Kidney epithelial cell (primary cell): ENCODE measurements at regions not wholly inside any gene's neighbourhood (a gene's known extent, or its start where the extent isn't known, plus 50 kb on each side); places are given as distances from the start of the nearest gene placed in this dataset.

Experiments used
- DNase-seq: peaks from one replicate; pipeline ENCODE4 v3.0.0-alpha.2; 2010; ENCODE audit warnings: low read depth
- H3K27me3 ChIP-seq: 2 replicates; pipeline ENCODE4 v1.6.0; 2011; ENCODE audit warnings: low read length; ENCODE audit not compliant: control insufficient read depth, insufficient read depth
- H3K36me3 ChIP-seq: 2 replicates; pipeline ENCODE4 v1.5.1; 2011; ENCODE audit warnings: low read length; ENCODE audit not compliant: control insufficient read depth, insufficient read depth
- H3K4me3 ChIP-seq: 2 replicates; pipeline ENCODE4 v1.5.1; 2011; ENCODE audit warnings: low read depth, mild to moderate bottlenecking, control low read depth, low read length
- TF ChIP-seq, protein P1 (sequence below): IDR thresholded peaks from 2 replicates; pipeline ENCODE4 v1.5.1; 2011; ENCODE audit warnings: mild to moderate bottlenecking, moderate library complexity, low read length, control low read depth, inconsistent platforms; ENCODE audit not compliant: insufficient read depth, poor library complexity, severe bottlenecking

GRCh38 chr2:195044801-195045200 lies 612.2 kb upstream of the SLC39A10 start:
- no peaks in the 10 kb centered on the region for H3K27me3 ChIP-seq
- no peak for DNase-seq
- TF ChIP-seq, protein P1, sequence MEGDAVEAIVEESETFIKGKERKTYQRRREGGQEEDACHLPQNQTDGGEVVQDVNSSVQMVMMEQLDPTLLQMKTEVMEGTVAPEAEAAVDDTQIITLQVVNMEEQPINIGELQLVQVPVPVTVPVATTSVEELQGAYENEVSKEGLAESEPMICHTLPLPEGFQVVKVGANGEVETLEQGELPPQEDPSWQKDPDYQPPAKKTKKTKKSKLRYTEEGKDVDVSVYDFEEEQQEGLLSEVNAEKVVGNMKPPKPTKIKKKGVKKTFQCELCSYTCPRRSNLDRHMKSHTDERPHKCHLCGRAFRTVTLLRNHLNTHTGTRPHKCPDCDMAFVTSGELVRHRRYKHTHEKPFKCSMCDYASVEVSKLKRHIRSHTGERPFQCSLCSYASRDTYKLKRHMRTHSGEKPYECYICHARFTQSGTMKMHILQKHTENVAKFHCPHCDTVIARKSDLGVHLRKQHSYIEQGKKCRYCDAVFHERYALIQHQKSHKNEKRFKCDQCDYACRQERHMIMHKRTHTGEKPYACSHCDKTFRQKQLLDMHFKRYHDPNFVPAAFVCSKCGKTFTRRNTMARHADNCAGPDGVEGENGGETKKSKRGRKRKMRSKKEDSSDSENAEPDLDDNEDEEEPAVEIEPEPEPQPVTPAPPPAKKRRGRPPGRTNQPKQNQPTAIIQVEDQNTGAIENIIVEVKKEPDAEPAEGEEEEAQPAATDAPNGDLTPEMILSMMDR: no peak
- no peaks in the 10 kb centered on the region for H3K36me3 ChIP-seq
- H3K4me3 ChIP-seq: no peak overlapping the region

DNA sequence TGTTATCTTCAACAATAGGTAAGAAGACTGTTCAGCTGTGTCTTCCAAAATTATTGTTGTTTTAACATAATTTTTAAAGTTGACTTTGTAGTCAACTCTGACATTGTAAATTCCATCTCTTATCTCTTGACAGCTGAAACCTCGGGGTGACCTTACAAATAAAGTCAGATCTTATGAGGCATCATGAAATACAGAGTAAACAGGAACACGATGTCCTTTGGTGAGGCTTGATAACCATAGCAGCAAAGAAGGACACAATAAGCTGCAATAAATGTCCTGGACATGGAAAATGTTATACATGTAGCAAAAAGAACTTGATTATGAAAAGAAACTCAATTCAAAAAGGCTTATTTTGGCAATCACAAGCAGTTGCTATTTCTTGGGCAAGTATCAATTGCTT lies 618.9 kb upstream of the SLC39A10 start:
- Histone ChIP-seq H3K4me3 (no peak overlapping the region), H3K36me3 (no peaks in the 10 kb centered on the region), H3K27me3 (no peaks in the 10 kb centered on the region)
- TF ChIP-seq, protein P1: no peak
- DNase-seq: no peak

GRCh38 chr2:195037045-195037444 lies 620.0 kb upstream of the SLC39A10 start:
- TF ChIP-seq, protein P1: no peak
- Histone ChIP-seq H3K4me3 (no peak overlapping the region), H3K36me3 (no peaks in the 10 kb centered on the region), H3K27me3 (no peaks in the 10 kb centered on the region)
- DNase-seq: no peak

DNA sequence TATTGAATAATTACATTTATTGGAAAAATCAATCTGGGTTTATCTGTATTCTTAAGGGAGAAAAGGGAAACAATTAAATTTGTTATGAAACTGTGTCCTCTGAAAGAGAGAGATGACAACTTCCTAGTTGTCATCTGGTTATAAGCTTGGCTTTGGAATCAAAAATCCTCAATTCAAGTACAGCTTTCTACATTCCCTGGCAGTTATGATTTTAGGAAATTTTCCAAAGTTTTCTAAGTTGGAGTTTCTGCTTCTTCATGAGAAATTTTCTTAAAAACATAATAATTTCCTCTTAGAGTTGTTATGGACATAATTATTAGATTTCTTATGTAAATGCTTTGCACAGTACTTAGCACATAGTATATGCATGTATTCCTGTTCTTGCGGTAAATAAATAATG lies 625.6 kb upstream of the SLC39A10 start:
- TF ChIP-seq, protein P1: no peak
- no peak for DNase-seq
- Histone ChIP-seq H3K27me3 (no peaks in the 10 kb centered on the region), H3K36me3 (no peaks in the 10 kb centered on the region), H3K4me3 (no peak overlapping the region)

DNA sequence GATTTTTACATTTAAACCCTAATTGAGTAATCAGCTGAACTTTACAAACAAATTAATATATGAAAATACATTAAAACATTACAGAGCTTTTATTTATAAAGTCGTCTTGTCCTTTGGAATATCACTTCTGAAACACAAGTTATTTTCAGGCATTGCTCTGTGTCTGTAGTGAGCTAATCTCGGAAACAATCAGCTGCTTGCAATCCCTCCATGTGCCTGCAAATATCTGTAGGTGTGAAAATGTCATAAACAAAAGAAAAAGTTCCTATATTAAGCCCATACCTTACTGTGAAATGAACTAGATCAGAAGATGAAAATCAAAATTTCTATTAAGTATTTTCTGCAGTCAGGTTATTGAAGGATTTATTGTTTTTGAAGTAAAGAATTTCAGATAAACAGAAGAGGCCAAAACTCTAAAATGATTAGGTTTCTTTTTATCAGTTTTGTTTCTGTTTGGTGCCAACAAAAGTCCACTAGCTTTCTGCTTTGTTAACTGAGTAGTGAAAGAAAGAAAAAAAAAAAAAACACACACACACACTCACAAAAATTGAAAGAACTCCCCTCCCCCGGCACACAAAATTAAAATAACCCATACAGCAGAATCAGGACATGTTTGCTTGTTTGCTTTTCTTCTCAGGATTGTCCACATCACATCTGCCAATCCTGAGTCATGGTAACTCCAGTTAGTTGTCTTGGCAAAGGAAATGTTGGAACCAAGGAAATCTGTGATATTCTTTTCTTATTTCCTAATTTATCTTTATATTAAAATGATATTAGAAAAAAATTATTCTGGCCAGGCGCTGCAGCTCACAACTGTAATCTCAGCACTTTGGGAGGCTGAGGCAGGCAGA lies 627.0 kb upstream of the SLC39A10 start:
- H3K27me3 ChIP-seq: no peaks in the 10 kb centered on the region
- TF ChIP-seq, protein P1: no peak
- no peak for DNase-seq
- H3K4me3 ChIP-seq: no peak overlapping the region
- no peaks in the 10 kb centered on the region for H3K36me3 ChIP-seq

DNA sequence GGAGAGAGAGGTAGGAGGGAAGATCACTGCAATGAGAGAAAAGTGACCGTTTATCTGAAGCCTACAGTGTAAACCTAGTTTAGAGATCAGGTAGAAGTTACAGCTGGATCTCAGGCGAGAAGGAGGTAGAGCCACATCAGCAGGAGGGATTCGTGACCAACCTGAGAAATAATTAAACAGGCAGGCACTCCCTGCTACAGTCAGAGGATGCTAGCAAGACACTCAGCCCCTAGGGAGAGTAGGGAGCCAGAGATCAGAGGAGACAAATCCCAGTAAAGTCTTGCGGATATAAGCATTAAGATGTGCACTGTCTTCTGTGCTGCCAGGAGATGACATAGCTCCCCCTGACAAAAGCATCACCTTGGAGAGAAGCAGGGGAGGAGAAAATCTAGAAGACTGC lies 629.1 kb upstream of the SLC39A10 start:
- no peaks in the 10 kb centered on the region for H3K27me3 ChIP-seq
- DNase-seq: no peak
- no peak overlapping the region for H3K4me3 ChIP-seq
- TF ChIP-seq, protein P1: no peak
- H3K36me3 ChIP-seq: no peaks in the 10 kb centered on the region
